GM21526 (cell line): ENCODE measurements at regions not wholly inside any gene's neighbourhood (a gene's known extent, or its start where the extent isn't known, plus 50 kb on each side); places are given as distances from the start of the nearest gene placed in this dataset.

Experiments
- ATAC-seq: cut with Tn5 transposase; IDR thresholded peaks from one replicate; pipeline ENCODE4 v1.9.1; 2021; ENCODE audit warnings: moderate library complexity; ENCODE audit not compliant: unreplicated experiment, low FRiP score

- no peak for ATAC-seq
Observed at GRCh38 chr3:117059067-117059955, 349.7 kb downstream of the TUSC7 start.

- no peak for ATAC-seq
Observed at GRCh38 chr3:117059956-117060270, 350.3 kb downstream of the TUSC7 start.

- ATAC-seq = no peak
Observed at GRCh38 chr3:117063930-117064329, 354.4 kb downstream of the TUSC7 start.

GRCh38 chr3:117068301-117068700 is 358.7 kb downstream of the TUSC7 start:
- ATAC-seq = no peak

- no peak for ATAC-seq
Observed at GRCh38 chr3:117074826-117075225, 365.2 kb downstream of the TUSC7 start.

GRCh38 chr3:117079997-117080396 is 370.4 kb downstream of the TUSC7 start:
- ATAC-seq = no peak

GRCh38 chr3:117080872-117081271 is 371.3 kb downstream of the TUSC7 start:
- no peak for ATAC-seq

- ATAC-seq = no peak
Observed at GRCh38 chr3:117084277-117084676, 374.7 kb downstream of the TUSC7 start.

- no peak for ATAC-seq
Observed at GRCh38 chr3:117084739-117085270, 375.2 kb downstream of the TUSC7 start.

- ATAC-seq = no peak
Observed at GRCh38 chr3:117091676-117092075, 382.1 kb downstream of the TUSC7 start.

GRCh38 chr3:117096549-117096948 is 387.0 kb downstream of the TUSC7 start:
- no peak for ATAC-seq

- ATAC-seq = no peak
Observed at GRCh38 chr3:117097351-117097750, 387.8 kb downstream of the TUSC7 start.

GRCh38 chr3:117101697-117102096 is 392.1 kb downstream of the TUSC7 start:
- ATAC-seq = no peak

- no peak for ATAC-seq
Observed at GRCh38 chr3:117102426-117102825, 392.8 kb downstream of the TUSC7 start.

- ATAC-seq = no peak
Observed at GRCh38 chr3:117103675-117104074, 394.1 kb downstream of the TUSC7 start.

GRCh38 chr3:117104381-117104780 is 394.8 kb downstream of the TUSC7 start:
- no peak for ATAC-seq

- ATAC-seq = no peak
Observed at GRCh38 chr3:117104792-117105191, 395.2 kb downstream of the TUSC7 start.

GRCh38 chr3:117105686-117106085 is 396.1 kb downstream of the TUSC7 start:
- no peak for ATAC-seq

GRCh38 chr3:117106396-117106795 is 396.8 kb downstream of the TUSC7 start:
- ATAC-seq = no peak

GRCh38 chr3:117107946-117108345 is 398.4 kb downstream of the TUSC7 start:
- no peak for ATAC-seq

- no peak for ATAC-seq
Observed at GRCh38 chr3:117109178-117109577, 399.6 kb downstream of the TUSC7 start.

- no peak for ATAC-seq
Observed at GRCh38 chr3:117114517-117115265, 405.1 kb downstream of the TUSC7 start.
